ENCODE measurements at regions not wholly inside any gene's neighbourhood (a gene's known extent, or its start where the extent isn't known, plus 50 kb on each side); places are given as distances from the start of the nearest gene placed in this dataset.
"Not testable (repeated sequence)": the region's sequence is repeated elsewhere in the genome, so short reads cannot be mapped to it uniquely, and the experiment has no call there.

GRCh38 chr1:14285238-14285637, 313.2 kb upstream of the KAZN start:
- no peak for TF ChIP-seq CTCF (IDR thresholded peaks at IDR 0.05; ENCODE audit: insufficient read depth, low read length, poor library complexity, severe bottlenecking)
- DNase-seq (ENCODE audit: extremely low read depth, insufficient read length): no peak
- Histone ChIP-seq H3K27me3 (replicated peaks; ENCODE audit: control insufficient read depth, insufficient read depth, low read length) (no peaks in the 10 kb centered on the region), H3K4me3 (replicated peaks; ENCODE audit: low read depth, low read length) (no peak overlapping the region), H3K36me3 (ENCODE audit: control insufficient read depth, insufficient read depth, low read length) (no peaks in the 10 kb centered on the region)

DNA sequence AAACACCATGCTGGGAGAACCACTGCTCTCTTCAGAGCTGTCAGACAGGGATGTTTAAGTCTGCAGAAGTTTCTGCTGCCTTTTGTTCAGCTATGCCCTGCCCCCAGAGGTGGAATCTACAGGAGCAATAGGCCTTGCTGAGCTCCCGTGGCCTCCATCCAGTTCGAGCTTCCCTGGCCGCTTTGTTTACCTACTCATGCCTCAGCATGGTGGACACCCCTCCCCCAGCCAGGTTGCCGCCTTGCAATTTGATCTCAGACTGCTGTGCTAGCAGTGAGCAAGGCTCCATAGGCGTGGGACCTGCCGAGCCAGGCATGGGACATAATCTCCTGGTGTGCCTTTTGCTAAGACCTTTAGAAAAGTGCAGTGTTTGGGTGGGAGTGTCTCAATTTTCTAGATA, 307.3 kb upstream of the KAZN start:
- not testable (repeated sequence) for H3K27me3 ChIP-seq (replicated peaks; ENCODE audit: control insufficient read depth, insufficient read depth, low read length); H3K36me3 ChIP-seq (ENCODE audit: control insufficient read depth, insufficient read depth, low read length); H3K4me3 ChIP-seq (replicated peaks; ENCODE audit: low read depth, low read length); DNase-seq (ENCODE audit: extremely low read depth, insufficient read length)

GRCh38 chr1:14292520-14292919, 306.0 kb upstream of the KAZN start:
- DNase-seq (ENCODE audit: extremely low read depth, insufficient read length): no peak
- Histone ChIP-seq H3K4me3 (replicated peaks; ENCODE audit: low read depth, low read length) (no peak overlapping the region), H3K36me3 (ENCODE audit: control insufficient read depth, insufficient read depth, low read length) (no peaks in the 10 kb centered on the region), H3K27me3 (replicated peaks; ENCODE audit: control insufficient read depth, insufficient read depth, low read length) (no peaks in the 10 kb centered on the region)
- TF ChIP-seq CTCF (IDR thresholded peaks at IDR 0.05; ENCODE audit: insufficient read depth, low read length, poor library complexity, severe bottlenecking): no peak

DNA sequence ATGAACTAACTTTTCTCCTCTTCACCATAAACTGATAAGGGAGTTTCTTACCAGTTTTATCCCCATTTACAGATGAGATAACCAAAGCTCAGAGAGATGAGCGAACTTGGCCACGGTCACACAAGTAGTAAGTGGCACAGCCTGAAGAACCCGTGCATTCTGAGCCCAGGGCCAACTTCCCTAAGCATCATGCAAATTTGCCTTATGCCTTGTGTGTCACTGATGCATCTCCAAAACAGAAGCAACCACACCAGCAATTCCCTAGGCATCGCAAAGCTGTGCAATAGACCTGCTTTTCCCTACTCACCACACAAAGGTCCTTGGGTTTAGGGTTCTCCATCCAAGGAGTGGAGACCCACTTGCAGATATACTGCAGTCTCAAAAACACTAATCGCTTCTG, 304.5 kb upstream of the KAZN start:
- H3K4me3 ChIP-seq (replicated peaks; ENCODE audit: low read depth, low read length): no peak overlapping the region
- TF ChIP-seq CTCF (IDR thresholded peaks at IDR 0.05; ENCODE audit: insufficient read depth, low read length, poor library complexity, severe bottlenecking): no peak
- DNase-seq (ENCODE audit: extremely low read depth, insufficient read length): no peak
- H3K27me3 ChIP-seq (replicated peaks; ENCODE audit: control insufficient read depth, insufficient read depth, low read length): no peaks in the 10 kb centered on the region
- H3K36me3 ChIP-seq (ENCODE audit: control insufficient read depth, insufficient read depth, low read length): no peaks in the 10 kb centered on the region

DNA sequence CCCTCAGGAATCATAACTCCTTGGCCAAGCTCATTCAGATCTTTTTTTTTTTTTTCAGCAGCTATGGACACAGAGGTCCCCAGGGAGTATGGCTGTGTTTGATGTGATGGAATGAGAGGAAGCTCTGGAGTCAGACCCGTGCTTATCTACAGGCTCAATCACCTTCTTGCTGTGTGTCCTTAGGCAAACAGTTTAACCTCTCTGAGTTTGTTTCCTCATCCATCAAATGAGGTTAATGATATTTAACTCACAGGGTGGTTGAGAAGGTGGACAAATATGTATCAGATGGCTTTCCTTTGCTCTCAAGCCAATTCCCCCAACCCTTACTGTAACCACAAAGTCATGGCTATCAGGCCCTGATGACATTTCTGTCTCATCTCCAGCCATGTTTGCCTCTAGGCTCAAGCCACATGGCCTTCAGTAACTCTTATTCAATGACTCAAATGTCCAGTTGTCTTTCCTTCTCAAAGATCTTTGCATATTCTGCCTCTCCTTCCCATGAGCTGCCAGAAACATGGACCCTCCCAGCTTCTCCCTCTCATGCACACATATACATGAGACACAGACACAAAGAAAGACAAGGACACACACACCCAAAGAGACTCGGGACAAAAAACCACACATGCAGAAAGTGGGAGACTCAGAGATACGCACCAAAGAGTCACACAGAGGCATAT, 303.5 kb upstream of the KAZN start:
- Histone ChIP-seq H3K4me3 (replicated peaks; ENCODE audit: low read depth, low read length) (no peak overlapping the region), H3K36me3 (ENCODE audit: control insufficient read depth, insufficient read depth, low read length) (no peaks in the 10 kb centered on the region), H3K27me3 (replicated peaks; ENCODE audit: control insufficient read depth, insufficient read depth, low read length) (no peaks in the 10 kb centered on the region)
- TF ChIP-seq CTCF (IDR thresholded peaks at IDR 0.05; ENCODE audit: insufficient read depth, low read length, poor library complexity, severe bottlenecking): no peak
- no peak for DNase-seq (ENCODE audit: extremely low read depth, insufficient read length)

DNA sequence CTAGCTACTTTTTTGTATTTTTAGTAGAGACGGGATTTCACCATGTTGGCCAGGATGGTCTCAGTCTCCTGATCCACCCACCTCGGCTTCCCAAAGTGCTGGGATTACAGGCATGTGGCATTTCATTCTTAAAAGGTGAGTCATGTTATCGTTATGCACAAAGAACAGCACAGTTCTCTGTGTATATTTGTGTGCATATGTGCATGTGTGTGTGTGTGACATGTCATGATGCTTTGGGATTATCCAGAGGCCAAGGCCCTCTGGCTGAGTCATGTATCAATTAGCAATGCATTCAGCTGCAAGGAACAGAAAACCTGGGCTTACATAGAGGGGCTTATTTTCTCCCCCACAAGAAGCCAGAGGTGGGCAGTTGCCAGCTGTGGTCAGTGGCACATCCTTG, 301.7 kb upstream of the KAZN start:
- no peak for TF ChIP-seq CTCF (IDR thresholded peaks at IDR 0.05; ENCODE audit: insufficient read depth, low read length, poor library complexity, severe bottlenecking)
- H3K36me3 ChIP-seq (ENCODE audit: control insufficient read depth, insufficient read depth, low read length): no peaks in the 10 kb centered on the region
- no peak for DNase-seq (ENCODE audit: extremely low read depth, insufficient read length)
- no peak overlapping the region for H3K4me3 ChIP-seq (replicated peaks; ENCODE audit: low read depth, low read length)
- H3K27me3 ChIP-seq (replicated peaks; ENCODE audit: control insufficient read depth, insufficient read depth, low read length): no peaks in the 10 kb centered on the region; the same call in 1 of the 2 replicates
